RPMI8226 (cell line): ENCODE measurements at regions not wholly inside any gene's neighbourhood (a gene's known extent, or its start where the extent isn't known, plus 50 kb on each side); places are given as distances from the start of the nearest gene placed in this dataset.
"Not testable (repeated sequence)": the region's sequence is repeated elsewhere in the genome, so short reads cannot be mapped to it uniquely, and the experiment has no call there.

ENCODE experiments used
- DNase-seq: peaks from one replicate; pipeline ENCODE4 v3.0.0-alpha.2; 2015

GRCh38 chr6:27168108-27168507 lies 79.4 kb upstream of the PRSS16 start:
- DNase-seq: no peak

- DNase-seq: no peak
Observed at GRCh38 chr6:27168586-27169443, 78.7 kb upstream of the PRSS16 start.

GRCh38 chr6:27172524-27173231 lies 74.8 kb upstream of the PRSS16 start:
- not testable (repeated sequence) for DNase-seq

GRCh38 chr6:27173232-27173601 lies 74.3 kb upstream of the PRSS16 start:
- DNase-seq: not testable (repeated sequence)

GRCh38 chr6:27174958-27175357 lies 72.5 kb upstream of the PRSS16 start:
- DNase-seq: no peak

GRCh38 chr6:27176096-27176495 lies 71.4 kb upstream of the PRSS16 start:
- no peak for DNase-seq

GRCh38 chr6:27176523-27177484 lies 70.7 kb upstream of the PRSS16 start:
- DNase-seq: peak; percentile 78

GRCh38 chr6:27177485-27178406 lies 69.8 kb upstream of the PRSS16 start:
- DNase-seq: peak; percentile 94

- no peak for DNase-seq
Observed at GRCh38 chr6:27178407-27178730, 69.1 kb upstream of the PRSS16 start.

GRCh38 chr6:27178860-27179259 lies 68.6 kb upstream of the PRSS16 start:
- no peak for DNase-seq

- DNase-seq: no peak
Observed at GRCh38 chr6:27183060-27183832, 64.3 kb upstream of the PRSS16 start.

- no peak for DNase-seq
Observed at GRCh38 chr6:27187231-27188060, 60.1 kb upstream of the PRSS16 start.

GRCh38 chr6:27188061-27188884 lies 59.2 kb upstream of the PRSS16 start:
- peak; percentile 55 for DNase-seq

- DNase-seq: peak; percentile 87
Observed at GRCh38 chr6:27188885-27189418, 58.5 kb upstream of the PRSS16 start.

- DNase-seq: no peak
Observed at GRCh38 chr6:27190126-27190525, 57.4 kb upstream of the PRSS16 start.

- not testable (repeated sequence) for DNase-seq
Observed at GRCh38 chr6:27194453-27194852, 53.0 kb upstream of the PRSS16 start.

GRCh38 chr6:27195547-27195946 lies 52.0 kb upstream of the PRSS16 start:
- not testable (repeated sequence) for DNase-seq
